ENCODE measurements at regions not wholly inside any gene's neighbourhood (a gene's known extent, or its start where the extent isn't known, plus 50 kb on each side); places are given as distances from the start of the nearest gene placed in this dataset.

DNA sequence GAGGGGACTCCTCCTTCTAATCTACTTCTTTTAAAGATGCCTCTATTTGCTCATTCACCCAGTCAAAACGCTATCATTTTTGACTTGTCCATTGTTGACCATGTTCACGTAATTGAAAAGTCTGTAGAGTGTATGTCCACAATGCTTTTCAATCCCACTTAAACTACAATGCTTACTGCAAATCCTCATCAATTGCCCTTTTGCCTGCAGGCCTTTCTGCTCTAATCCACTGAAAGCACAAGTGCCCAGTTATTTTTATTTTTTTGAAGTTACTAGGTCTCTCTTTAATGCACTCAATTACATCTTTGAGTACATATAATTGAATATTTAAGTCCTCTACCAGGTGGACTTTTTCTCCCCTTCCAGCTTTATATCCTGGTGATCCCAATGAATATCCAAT is 437.4 kb downstream of the PDGFC start:
- DNase-seq (ENCODE audit: low read depth), result no peak
- TF ChIP-seq, protein P1, sequence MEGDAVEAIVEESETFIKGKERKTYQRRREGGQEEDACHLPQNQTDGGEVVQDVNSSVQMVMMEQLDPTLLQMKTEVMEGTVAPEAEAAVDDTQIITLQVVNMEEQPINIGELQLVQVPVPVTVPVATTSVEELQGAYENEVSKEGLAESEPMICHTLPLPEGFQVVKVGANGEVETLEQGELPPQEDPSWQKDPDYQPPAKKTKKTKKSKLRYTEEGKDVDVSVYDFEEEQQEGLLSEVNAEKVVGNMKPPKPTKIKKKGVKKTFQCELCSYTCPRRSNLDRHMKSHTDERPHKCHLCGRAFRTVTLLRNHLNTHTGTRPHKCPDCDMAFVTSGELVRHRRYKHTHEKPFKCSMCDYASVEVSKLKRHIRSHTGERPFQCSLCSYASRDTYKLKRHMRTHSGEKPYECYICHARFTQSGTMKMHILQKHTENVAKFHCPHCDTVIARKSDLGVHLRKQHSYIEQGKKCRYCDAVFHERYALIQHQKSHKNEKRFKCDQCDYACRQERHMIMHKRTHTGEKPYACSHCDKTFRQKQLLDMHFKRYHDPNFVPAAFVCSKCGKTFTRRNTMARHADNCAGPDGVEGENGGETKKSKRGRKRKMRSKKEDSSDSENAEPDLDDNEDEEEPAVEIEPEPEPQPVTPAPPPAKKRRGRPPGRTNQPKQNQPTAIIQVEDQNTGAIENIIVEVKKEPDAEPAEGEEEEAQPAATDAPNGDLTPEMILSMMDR (IDR thresholded peaks at IDR 0.05; ENCODE audit: insufficient read depth, low read depth, low read length, missing control alignments), result no peak
- no peak overlapping the region for H3K4me3 ChIP-seq (ENCODE audit: low read length)

DNA sequence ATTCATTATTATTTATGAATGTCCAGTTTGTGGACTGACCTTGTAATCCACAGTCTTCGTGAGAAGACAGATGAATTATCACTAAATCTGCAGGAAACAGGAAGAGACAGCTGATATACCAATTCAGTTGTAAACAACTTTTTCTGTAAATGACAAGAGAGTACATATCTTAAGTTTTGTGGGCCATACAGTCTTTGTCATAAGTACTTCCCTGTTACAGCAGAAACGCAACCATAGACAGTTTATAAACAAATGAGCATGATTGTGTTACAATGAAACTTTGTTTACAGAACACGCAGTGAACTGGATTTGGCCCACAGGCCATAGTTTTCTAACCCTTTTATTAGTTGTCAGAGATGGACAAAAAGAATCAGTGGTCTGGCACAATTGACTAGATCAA is 443.4 kb downstream of the PDGFC start:
- TF ChIP-seq, protein P1 (IDR thresholded peaks at IDR 0.05; ENCODE audit: insufficient read depth, low read depth, low read length, missing control alignments), result no peak
- H3K4me3 ChIP-seq (ENCODE audit: low read length), result no peak overlapping the region
- no peak for DNase-seq (ENCODE audit: low read depth)

DNA sequence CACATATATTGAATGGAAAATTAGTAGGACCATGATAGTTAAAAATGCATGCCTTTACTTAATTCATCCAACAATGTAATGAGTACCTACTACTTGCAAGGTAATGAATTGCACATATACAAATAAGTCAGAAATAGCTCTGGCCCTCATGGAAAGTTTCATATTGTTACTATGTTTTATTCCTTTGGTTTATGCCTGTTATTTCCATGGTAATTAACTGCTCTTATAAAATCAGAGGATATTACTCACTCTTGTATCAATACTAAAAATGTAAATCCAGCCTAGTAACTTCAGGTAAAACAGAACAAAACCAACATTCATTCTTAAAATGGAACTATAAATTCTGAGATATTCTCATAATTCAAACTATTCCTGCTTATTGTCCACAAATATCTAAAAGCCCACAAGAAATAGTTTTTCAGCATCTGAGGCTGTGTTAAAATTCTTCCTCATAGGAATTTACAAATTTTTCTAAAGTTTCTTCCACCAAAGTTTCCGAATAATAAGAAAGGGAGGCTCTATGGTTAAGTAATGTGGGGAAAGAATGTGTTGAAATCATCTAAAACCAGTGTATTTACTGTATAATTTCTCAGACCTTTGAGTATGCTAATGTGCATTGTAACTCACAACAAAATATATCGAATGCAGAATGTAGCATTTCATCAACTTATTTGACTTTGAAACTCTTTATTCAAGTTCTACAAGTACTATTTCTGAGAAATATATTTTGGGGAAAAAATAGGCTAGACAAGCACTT is 444.2 kb downstream of the PDGFC start:
- no peak for DNase-seq (ENCODE audit: low read depth)
- TF ChIP-seq, protein P1 (IDR thresholded peaks at IDR 0.05; ENCODE audit: insufficient read depth, low read depth, low read length, missing control alignments), result no peak
- no peak overlapping the region for H3K4me3 ChIP-seq (ENCODE audit: low read length)

DNA sequence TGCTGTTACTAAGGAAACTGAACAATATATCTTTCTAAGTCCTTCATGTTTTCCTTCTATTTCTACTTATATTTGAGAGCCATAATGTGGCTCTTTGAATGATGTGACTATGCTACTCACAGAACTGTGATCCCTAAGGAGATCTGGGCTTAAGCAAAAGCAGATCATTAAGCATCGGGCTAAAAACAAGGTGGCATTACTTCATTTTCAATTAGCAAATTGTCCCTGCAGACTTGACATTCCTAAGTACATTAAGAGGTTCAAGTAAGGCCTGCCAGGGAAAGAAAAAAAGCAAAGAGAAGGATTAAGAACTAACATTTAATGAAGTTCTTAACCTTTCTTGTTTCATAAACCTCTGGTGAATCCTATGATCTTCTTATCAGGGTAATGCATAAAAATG is 447.6 kb downstream of the PDGFC start:
- TF ChIP-seq, protein P1 (IDR thresholded peaks at IDR 0.05; ENCODE audit: insufficient read depth, low read depth, low read length, missing control alignments), result no peak
- H3K4me3 ChIP-seq (ENCODE audit: low read length), result no peak overlapping the region
- no peak for DNase-seq (ENCODE audit: low read depth)

DNA sequence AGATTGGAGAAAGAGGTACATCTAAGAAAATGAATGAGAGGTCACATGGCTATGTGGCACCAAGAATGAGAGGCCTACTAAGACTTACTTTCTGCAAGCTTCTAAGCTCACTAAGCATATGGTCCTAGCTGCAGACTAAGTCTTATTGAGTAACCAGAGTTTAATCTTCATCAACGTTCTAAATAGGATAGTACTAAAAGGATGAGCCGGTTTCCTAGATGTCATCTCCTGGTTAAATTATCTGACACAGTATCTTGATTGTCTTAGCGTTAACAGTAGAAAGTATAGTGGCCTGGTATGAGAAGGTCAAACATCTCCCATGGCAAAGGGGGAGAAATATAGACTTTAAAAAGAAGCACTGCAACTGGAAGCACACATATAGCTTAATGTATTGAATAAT is 448.1 kb downstream of the PDGFC start:
- DNase-seq (ENCODE audit: low read depth), result no peak
- no peak overlapping the region for H3K4me3 ChIP-seq (ENCODE audit: low read length)
- TF ChIP-seq, protein P1 (IDR thresholded peaks at IDR 0.05; ENCODE audit: insufficient read depth, low read depth, low read length, missing control alignments), result no peak

DNA sequence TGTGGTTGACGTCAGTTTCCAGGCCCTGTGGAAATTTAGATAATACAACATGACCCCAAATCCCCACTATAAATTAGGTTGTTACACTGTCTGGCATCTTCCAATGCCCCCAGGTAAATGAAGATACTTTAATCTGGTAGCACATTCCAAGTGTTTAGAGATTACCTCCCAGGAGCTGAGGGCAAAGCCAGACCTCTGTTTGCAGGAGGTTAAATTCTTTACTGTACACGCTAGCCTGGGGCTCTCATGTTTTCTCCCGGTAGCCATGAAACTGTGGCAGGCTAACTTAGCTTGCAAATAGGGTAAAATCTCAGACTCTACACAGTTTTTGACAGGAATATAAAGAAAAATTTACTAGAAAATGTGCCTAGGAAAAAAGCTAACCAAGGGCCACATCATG is 450.0 kb downstream of the PDGFC start:
- TF ChIP-seq, protein P1 (IDR thresholded peaks at IDR 0.05; ENCODE audit: insufficient read depth, low read depth, low read length, missing control alignments), result no peak
- H3K4me3 ChIP-seq (ENCODE audit: low read length), result no peak overlapping the region
- no peak for DNase-seq (ENCODE audit: low read depth)

DNA sequence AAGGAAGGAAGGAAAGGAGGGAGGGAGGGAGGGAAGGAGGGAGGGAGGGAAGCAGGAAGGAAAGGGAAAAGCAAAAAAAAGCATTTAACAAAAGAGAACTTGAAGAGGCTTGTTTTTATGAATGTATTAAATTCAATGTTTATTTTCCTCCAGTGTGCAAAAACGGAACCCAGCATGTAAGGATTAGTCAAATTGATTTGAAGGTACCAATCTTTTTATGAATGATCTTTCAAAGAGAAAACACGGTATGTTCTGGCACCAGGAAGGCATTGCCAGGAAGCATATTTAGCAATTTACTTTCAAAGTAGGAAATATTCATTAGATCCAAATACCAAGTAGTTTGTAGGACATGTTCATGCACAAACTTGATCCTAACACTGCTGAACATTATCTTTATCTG is 453.6 kb downstream of the PDGFC start:
- no peak overlapping the region for H3K4me3 ChIP-seq (ENCODE audit: low read length)
- TF ChIP-seq, protein P1 (IDR thresholded peaks at IDR 0.05; ENCODE audit: insufficient read depth, low read depth, low read length, missing control alignments), result no peak
- DNase-seq (ENCODE audit: low read depth), result no peak

All from epithelial cell of esophagus (primary cell).